Frontal cortex (tissue), 3 donors: ENCODE measurements at regions not wholly inside any gene's neighbourhood (a gene's known extent, or its start where the extent isn't known, plus 50 kb on each side); places are given as distances from the start of the nearest gene placed in this dataset.

Experiments
- DNase-seq, 2 donors: peaks; one replicate each; pipeline ENCODE4 v3.0.0; 2012; ENCODE audit warnings: low spot score in 2 of 2
- FAIRE-seq: peaks from 2 replicates; lab custom pipeline; 2012; peaks lifted over from hg19 to GRCh38; lab: Jason Lieb, UNC
- donor health status: control.
- donor health status: control.
- donor health status: control.

DNA sequence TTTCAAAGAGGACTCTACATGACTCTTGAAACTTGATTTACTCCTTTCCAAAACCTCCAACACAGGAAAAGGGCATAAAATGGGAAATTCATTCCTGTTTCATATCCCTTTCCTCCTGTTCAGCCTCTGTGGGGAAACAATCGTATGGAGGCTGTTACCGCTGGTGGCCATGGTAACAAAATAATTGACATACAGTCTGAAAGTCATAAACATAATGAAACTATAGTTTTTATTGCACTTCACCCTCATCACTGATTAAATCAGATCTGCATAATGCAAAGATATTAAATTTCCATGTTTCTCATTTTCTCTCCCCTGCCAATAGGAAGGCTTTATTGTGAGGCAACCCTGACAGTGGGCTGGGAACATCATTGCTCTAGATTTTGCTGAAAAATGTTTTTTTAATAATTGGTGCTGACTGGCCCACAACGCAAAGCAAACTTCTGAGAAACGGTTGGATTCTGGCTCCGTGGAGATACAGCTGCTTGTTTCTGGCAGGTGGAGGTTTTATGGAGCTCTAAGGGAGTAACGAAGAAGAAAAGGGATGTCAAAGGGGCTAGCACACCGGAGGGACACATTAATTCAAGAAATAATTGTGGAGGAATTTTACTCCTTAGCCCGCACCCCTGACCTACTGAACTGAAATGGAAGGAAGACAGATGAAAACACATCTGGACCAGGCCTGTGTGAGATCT is 154.2 kb upstream of the SHISA6 start:
- DNase-seq (no peak), FAIRE-seq (no peak)

DNA sequence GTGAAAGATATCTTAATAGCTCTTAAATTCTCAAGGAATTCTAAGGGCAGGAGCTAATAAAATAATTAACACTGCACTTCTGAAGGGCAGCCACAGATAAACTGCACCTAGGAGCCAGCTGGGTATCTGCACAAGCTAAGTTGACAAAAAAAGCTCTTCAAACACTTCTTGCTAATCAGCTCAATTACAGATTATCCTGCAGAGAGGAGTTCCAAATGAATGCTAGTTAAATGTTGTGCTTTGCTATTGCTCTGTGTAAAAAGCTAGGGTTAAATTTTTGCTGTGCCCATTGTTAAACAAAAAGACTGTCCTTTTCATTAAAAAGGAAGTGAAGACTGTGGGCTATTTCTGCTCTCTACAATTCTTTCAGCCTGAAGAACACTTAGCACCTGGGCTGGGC is 158.5 kb upstream of the SHISA6 start:
- no peak for FAIRE-seq
- no peak for DNase-seq

- no peak for FAIRE-seq
- DNase-seq = no peak
These were observed 159.7 kb upstream of the SHISA6 start for GRCh38 chr17:11081342-11081741.

DNA sequence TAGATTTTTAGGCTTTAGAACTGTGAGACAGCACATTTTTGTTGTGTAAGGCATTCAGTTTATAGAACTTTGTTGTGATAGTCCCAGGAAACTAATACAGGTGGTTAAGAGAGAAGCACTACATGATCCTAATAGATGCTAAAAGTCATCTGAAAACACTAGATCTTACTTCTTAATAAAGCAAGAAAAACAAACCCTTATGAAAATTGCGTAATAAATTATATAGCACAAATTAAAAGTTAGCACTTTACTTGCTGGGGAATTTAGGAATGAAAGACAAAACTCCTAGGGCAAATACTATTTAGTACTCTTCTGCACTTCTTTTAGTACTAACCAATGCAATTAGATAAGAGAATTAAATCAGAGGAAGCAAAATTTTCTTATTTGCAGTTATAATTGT is 163.3 kb upstream of the SHISA6 start:
- no peak for FAIRE-seq
- DNase-seq = no peak

DNA sequence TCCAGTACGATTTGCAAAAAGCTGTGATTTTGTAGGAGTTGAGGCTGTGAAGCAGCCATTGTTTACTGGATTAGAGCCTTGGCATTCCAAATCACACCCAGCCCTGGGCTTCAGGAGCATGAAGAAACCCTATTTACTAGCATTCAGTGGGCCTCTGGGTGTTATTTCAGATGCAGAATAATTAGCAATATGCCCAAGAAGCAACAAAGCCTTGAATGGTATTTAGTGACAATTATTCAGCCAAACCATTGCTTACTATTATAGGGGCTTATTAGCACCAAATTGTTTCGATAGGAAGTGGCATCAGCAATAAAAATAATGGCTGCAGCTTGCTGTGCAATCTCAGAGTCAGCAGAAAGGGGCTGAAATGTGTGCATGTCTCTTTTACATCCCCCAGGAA is 166.6 kb upstream of the SHISA6 start:
- DNase-seq (no peak), FAIRE-seq (no peak)

GRCh38 chr17:11056926-11057325 is 184.1 kb upstream of the SHISA6 start:
- DNase-seq = no peak
- FAIRE-seq = no peak

- no peak for DNase-seq
- FAIRE-seq = no peak
These were observed 187.2 kb upstream of the SHISA6 start for GRCh38 chr17:11053846-11054245.

- DNase-seq = no peak
- no peak for FAIRE-seq
These were observed 191.5 kb upstream of the SHISA6 start for GRCh38 chr17:11049539-11049938.

- FAIRE-seq = no peak
- no peak for DNase-seq
These were observed 193.8 kb upstream of the SHISA6 start for GRCh38 chr17:11047228-11047627.

DNA sequence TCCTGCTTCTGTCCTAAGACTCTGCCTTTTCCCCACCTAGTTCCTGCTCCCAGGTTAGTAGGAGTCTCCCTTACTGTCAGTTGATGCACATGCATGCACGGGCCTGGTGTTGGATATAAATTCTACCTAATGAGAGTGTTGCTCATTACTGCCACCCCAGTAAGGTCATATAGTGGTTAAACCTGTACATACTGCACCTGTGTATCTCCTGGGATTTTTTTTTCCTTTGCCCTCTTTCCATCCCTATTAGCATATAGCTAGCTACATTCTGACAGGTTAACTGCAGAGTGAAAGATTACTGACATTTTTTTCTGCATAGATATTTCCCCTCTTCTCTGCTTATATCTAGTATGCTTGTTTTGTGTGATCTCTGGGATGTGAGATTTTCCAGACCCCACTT is 201.5 kb upstream of the PIRT start:
- DNase-seq (no peak), FAIRE-seq (no peak)

DNA sequence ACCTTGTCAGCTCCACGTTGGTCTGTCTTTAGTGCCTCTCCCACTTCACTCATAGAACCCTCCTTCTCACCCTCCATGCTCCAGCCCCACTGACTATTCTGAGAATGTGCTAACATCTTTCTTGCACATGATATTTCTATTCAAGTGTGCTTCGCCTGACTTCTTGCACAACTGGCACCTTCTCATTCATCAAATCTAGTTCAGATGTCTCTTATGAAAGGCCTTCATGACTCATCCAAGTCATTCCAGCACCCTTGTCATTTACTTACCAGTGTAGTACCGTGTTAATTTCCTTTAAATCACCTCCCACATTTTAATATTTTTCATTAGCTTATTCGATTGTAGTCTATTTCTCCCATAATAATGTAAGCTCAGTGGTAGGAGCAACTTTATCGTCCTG is 197.8 kb upstream of the PIRT start:
- no peak for FAIRE-seq
- DNase-seq = no peak

DNA sequence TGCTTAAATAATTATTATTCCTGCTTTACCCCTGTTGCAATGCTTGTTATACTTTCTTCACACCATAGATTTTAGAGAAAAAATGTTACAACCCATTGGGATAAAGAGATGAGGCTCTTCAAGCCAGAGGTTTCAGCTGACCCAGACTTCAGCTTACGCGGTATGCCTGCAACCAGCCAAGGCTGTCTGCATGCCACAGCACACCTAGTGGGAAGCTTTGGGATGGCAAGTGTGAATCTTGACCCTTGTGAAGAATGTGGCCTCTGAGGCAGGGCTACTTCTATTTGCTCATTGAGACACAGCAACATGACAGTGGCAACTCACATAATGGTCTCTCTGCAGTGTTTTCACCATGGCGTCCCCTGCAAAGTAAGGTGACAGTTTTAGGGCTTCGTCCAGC is 193.9 kb upstream of the PIRT start:
- FAIRE-seq (no peak), DNase-seq (no peak)

DNA sequence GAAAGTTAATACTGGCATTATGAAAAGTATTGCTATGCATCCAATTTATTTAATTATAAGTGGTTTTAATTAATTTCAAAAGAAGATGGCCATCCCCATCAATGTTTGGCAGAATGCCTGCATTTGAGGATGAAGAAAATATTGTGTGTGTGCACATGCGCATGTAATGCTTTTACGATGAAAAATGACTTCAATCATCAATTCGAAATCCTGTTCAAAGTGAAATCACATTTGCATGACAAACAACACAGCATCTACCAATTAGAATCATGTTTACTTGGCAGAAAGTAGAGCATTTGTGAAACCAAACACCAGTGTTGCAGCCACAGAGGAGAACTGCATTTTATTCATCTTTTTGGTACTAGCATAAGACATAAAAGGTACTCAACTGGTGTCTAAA is 191.9 kb upstream of the PIRT start:
- FAIRE-seq = no peak
- DNase-seq = no peak

GRCh38 chr17:11028349-11028748 is 190.5 kb upstream of the PIRT start:
- no peak for DNase-seq
- FAIRE-seq = no peak

GRCh38 chr17:11026903-11027302 is 189.0 kb upstream of the PIRT start:
- DNase-seq (no peak), FAIRE-seq (no peak)

DNA sequence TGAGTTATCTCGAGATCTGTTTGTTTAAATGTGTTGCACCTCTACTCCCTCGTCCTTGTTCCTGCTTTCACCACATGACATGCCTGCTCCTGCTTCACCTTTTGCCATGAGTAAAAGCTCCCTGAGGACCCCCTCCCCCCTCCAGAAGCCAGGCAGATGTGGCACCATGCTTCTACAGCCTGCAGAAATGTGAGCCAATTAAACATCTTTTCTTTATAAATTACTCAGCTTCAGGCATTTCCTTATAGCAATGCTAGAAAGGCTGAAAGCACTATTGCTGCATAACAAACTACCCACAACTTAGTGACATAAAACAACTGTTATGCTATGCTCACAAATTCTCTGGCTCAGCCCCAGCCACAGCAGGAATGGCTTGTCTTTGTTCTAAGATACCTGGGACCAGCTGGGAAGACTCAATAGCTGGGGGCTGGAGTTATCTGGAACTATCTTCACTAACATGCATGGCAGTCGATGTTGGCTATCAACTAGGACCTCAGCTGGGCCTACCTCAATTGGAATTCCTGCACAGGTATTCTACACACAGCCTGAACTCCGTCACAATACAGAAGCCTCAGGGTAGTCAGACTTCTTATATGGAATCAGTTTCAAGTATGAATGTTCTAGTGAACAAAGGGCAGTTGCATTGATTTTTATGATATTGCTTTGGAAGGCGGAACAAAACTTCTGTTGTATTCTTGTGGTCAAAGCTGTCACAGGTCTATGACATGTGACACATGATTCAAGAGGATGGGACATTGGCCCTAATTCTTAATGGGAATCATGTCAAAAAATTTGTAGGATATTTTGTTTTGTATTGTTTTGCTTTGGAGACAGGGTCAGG is 186.0 kb upstream of the PIRT start:
- FAIRE-seq (no peak), DNase-seq (no peak)

DNA sequence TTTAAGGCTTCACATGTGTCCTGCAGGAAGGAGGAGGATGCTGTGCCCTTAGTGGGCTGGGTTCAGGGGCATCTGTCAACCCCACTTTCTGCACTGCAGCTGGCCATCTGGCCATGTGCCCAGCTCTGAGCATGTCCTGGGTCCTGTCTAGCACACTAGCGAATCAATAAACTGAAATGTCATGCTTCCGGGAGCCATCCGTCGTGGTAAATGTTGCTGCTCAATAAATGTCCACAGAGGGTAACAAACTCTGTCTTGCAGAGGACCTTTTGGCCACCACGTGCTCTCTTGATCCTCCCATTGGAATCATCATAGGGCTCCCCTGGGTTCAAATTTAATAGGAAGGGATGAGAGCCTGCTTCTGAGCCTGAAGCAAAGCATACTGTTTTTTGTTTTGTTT is 168.6 kb upstream of the PIRT start:
- FAIRE-seq = no peak
- DNase-seq = no peak

GRCh38 chr17:11005940-11006339 is 168.1 kb upstream of the PIRT start:
- FAIRE-seq = no peak

GRCh38 chr17:11002417-11002816 is 164.5 kb upstream of the PIRT start:
- no peak for DNase-seq
- no peak for FAIRE-seq

More at GRCh38 chr17:11005940-11006339, 168.1 kb upstream of the PIRT start:
- no peak for DNase-seq

- FAIRE-seq (no peak), DNase-seq (no peak)
These were observed 163.8 kb upstream of the PIRT start for GRCh38 chr17:11001651-11002050.

DNA sequence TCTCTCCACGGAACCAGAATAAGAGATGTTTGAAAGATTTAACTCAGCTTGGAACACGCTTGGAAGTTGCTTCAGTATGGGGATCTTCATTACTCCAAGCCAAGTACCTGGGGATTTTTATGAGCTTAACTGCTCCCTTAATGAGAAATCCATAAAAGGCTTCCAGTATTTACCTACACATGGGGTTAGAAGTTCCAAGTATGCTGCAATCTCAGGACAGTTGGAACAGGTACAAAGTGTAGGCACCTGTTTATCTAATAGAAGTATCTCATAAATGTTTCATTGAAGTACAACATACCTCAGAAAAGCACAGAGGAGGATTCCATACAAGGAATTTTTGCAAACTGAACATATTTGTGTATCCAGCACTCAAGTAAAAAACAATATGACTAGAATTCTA is 161.6 kb upstream of the PIRT start:
- no peak for DNase-seq
- FAIRE-seq = no peak

GRCh38 chr17:10993126-10993525 is 155.2 kb upstream of the PIRT start:
- FAIRE-seq = no peak
- no peak for DNase-seq
